Fibroblast of pulmonary artery (primary cell): ENCODE measurements at regions not wholly inside any gene's neighbourhood (a gene's known extent, or its start where the extent isn't known, plus 50 kb on each side); places are given as distances from the start of the nearest gene placed in this dataset.
"Not testable (repeated sequence)": the region's sequence is repeated elsewhere in the genome, so short reads cannot be mapped to it uniquely, and the experiment has no call there.

Experiments
- DNase-seq: peaks from one replicate; pipeline ENCODE4 v3.0.0-alpha.2; 2010; ENCODE audit warnings: low read depth
- H3K4me3 ChIP-seq: replicated peaks from 2 replicates; pipeline ENCODE4 v1.5.1; 2011; ENCODE audit warnings: low read depth, mild to moderate bottlenecking, control low read depth, low read length, moderate library complexity
- CTCF ChIP-seq: IDR thresholded peaks from 2 replicates; pipeline ENCODE4 v1.5.1; 2011; ENCODE audit warnings: mild to moderate bottlenecking, control low read depth, low read length, inconsistent platforms; ENCODE audit errors: missing control alignments

GRCh38 chr2:184187421-184187971 lies 410.8 kb upstream of the ZNF804A start:
- no peak for TF ChIP-seq CTCF
- DNase-seq, result no peak
- no peak overlapping the region for H3K4me3 ChIP-seq

GRCh38 chr2:184190725-184191124 lies 407.6 kb upstream of the ZNF804A start:
- DNase-seq, result no peak
- no peak for TF ChIP-seq CTCF
- H3K4me3 ChIP-seq, result no peak overlapping the region

GRCh38 chr2:184192649-184193048 lies 405.7 kb upstream of the ZNF804A start:
- no peak overlapping the region for H3K4me3 ChIP-seq
- DNase-seq, result no peak
- no peak for TF ChIP-seq CTCF

GRCh38 chr2:184197413-184197812 lies 400.9 kb upstream of the ZNF804A start:
- DNase-seq, result no peak
- no peak for TF ChIP-seq CTCF
- no peak overlapping the region for H3K4me3 ChIP-seq

GRCh38 chr2:184198791-184199190 lies 399.5 kb upstream of the ZNF804A start:
- H3K4me3 ChIP-seq, result not testable (repeated sequence)

GRCh38 chr2:184199274-184199673 lies 399.1 kb upstream of the ZNF804A start:
- no peak for DNase-seq
- H3K4me3 ChIP-seq, result no peak overlapping the region
- no peak for TF ChIP-seq CTCF

More at GRCh38 chr2:184198791-184199190, 399.5 kb upstream of the ZNF804A start:
- not testable (repeated sequence) for DNase-seq

- no peak for TF ChIP-seq CTCF
- no peak for DNase-seq
- no peak overlapping the region for H3K4me3 ChIP-seq
Observed at GRCh38 chr2:184201246-184201645, 397.1 kb upstream of the ZNF804A start.
